HCT116 (cell line): ENCODE measurements at regions not wholly inside any gene's neighbourhood (a gene's known extent, or its start where the extent isn't known, plus 50 kb on each side); places are given as distances from the start of the nearest gene placed in this dataset.

Source experiments
- ATAC-seq: fragments of 200-7000 bp; cut with Tn5 transposase; 2 replicates; pipeline ENCODE4 v1.9.1; 2020; ENCODE audit warnings: mild to moderate bottlenecking, moderate library complexity
- BruUV-seq: library from RNA; stranded (reverse); fragments of 400-500 nt; replicated peaks from 2 replicates; lab custom pipeline; 2021; lab: Mats Ljungman, UMichigan
- CTCF ChIA-PET: fragments of 300-600 bp; sonication (Branson Sonifier 250); formaldehyde crosslinking; loops from one replicate; lab custom pipeline; 2021; ENCODE audit warnings: antibody characterized with exemption; lab: Charles Lee
- POLR2A ChIA-PET: fragments of 300-600, 350-600 bp; sonication (Branson Sonifier 250); formaldehyde crosslinking; loops from one replicate; lab custom pipeline; 2021; ENCODE audit warnings: antibody characterized with exemption; lab: Charles Lee
- RAD21 ChIA-PET, 2 experiments: fragments of 300-600 bp; sonication (Branson Sonifier 250); formaldehyde crosslinking; loops; one replicate each; lab custom pipeline; 2023; ENCODE audit warnings: low total read pairs in 2 of 2; ENCODE audit not compliant: uncharacterized antibody in 2 of 2, unreplicated experiment in 2 of 2, low non-redundant PET in 1 of 2; lab: Charles Lee
- DNase-seq: peaks from one replicate; pipeline ENCODE4 v3.0.0-alpha.2; 2010; ENCODE audit warnings: low read depth, low spot score
- H2AFZ ChIP-seq: fragments of 200-600 bp; shearing (Covaris generic), sonication (generic); 2 replicates; pipeline ENCODE4 v1.6.1; 2017; ENCODE audit warnings: low read depth, mixed run types, mixed read lengths, antibody characterized with exemption, low read length; ENCODE audit not compliant: poor library complexity, severe bottlenecking
- H3K27ac ChIP-seq: 2 replicates; pipeline ENCODE4 v1.5.1; 2012; ENCODE audit warnings: low read depth, low read length
- H3K27me3 ChIP-seq: fragments of 200-600 bp; sonication (generic); 2 replicates; pipeline ENCODE4 v1.6.1; 2016; ENCODE audit warnings: mixed run types, low read length, mixed read lengths; ENCODE audit not compliant: insufficient read depth
- H3K36me3 ChIP-seq, 2 experiments: fragments of 200-500 bp in 1 of 2; fragments of 200-600 bp in 1 of 2; sonication (Bioruptor generic) in 1 of 2; sonication (generic) in 1 of 2; 2 replicates each; pipeline versions ENCODE4 v1.5.1 to v1.6.1; 2014 to 2016; ENCODE audit warnings: low read length in 2 of 2, inconsistent platforms in 1 of 2, mixed read lengths in 1 of 2, mixed run types in 1 of 2; ENCODE audit not compliant: insufficient read depth in 2 of 2, control insufficient read depth in 1 of 2
- H3K4me1 ChIP-seq, 2 experiments: fragments of 200-600 bp in 1 of 2; sonication (generic) in 1 of 2; 2 replicates each; pipeline versions ENCODE4 v1.5.1 to v1.6.1; 2012 to 2017; ENCODE audit warnings: low read length in 2 of 2, inconsistent platforms in 1 of 2, mild to moderate bottlenecking in 1 of 2, mixed read lengths in 1 of 2, mixed run types in 1 of 2, moderate library complexity in 1 of 2; ENCODE audit not compliant: insufficient read depth in 2 of 2, control insufficient read depth in 1 of 2
- H3K4me2 ChIP-seq: fragments of 200-600 bp; sonication (generic); 2 replicates; pipeline ENCODE4 v1.6.1; 2017; ENCODE audit warnings: mixed run types, low read length, mixed read lengths
- H3K4me3 ChIP-seq, 2 experiments: fragments of 200-600 bp in 1 of 2; sonication (generic) in 1 of 2; replicated peaks in 1 of 2; 2 replicates each; pipeline ENCODE4 v1.5.1; 2011 to 2016; ENCODE audit warnings: low read length in 2 of 2, control low read depth in 1 of 2, low read depth in 1 of 2, mild to moderate bottlenecking in 1 of 2, mixed read lengths in 1 of 2, mixed run types in 1 of 2
- H3K79me2 ChIP-seq: fragments of 200-600 bp; sonication (generic); 2 replicates; pipeline ENCODE4 v1.6.1; 2017; ENCODE audit warnings: mild to moderate bottlenecking, mixed run types, low read length, moderate library complexity, mixed read lengths; ENCODE audit not compliant: insufficient read depth
- H3K9ac ChIP-seq: fragments of 200-600 bp; sonication (generic); 2 replicates; pipeline ENCODE4 v1.6.1; 2016; ENCODE audit warnings: low read length, mixed read lengths
- H3K9me2 ChIP-seq: fragments of 200-600 bp; sonication (generic), shearing (Covaris generic); 2 replicates; pipeline ENCODE4 v1.6.1; 2017; ENCODE audit warnings: mixed run types, mild to moderate bottlenecking, moderate library complexity; ENCODE audit not compliant: insufficient read depth
- H3K9me3 ChIP-seq, 2 experiments: fragments of 200-500 bp in 1 of 2; fragments of 200-600 bp in 1 of 2; sonication (Bioruptor generic) in 1 of 2; sonication (generic) in 1 of 2; 2 replicates each; pipeline ENCODE4 v1.6.1; 2014 to 2017; ENCODE audit warnings: low read length in 2 of 2, mixed read lengths in 2 of 2, inconsistent platforms in 1 of 2, low read depth in 1 of 2, mild to moderate bottlenecking in 1 of 2, mixed run types in 1 of 2, moderate library complexity in 1 of 2; ENCODE audit not compliant: control insufficient read depth in 1 of 2, insufficient read depth in 1 of 2
- H4K20me1 ChIP-seq: fragments of 200-600 bp; sonication (generic), shearing (Covaris generic); 2 replicates; pipeline ENCODE4 v1.6.1; 2017; ENCODE audit warnings: mixed run types, mild to moderate bottlenecking, moderate library complexity; ENCODE audit not compliant: insufficient read depth
- CEBPB ChIP-seq: IDR thresholded peaks from 2 replicates; pipeline ENCODE4 v1.6.1; 2012; ENCODE audit warnings: low read depth
- EZH2phosphoT487 ChIP-seq: fragments of 200-600 bp; IDR thresholded peaks from 2 replicates; pipeline ENCODE4 v1.6.1; 2018; ENCODE audit warnings: antibody characterized with exemption, borderline replicate concordance
- FOSL1 ChIP-seq: IDR thresholded peaks from 2 replicates; pipeline ENCODE4 v1.6.1; 2012; ENCODE audit warnings: low read depth
- JUND ChIP-seq: IDR thresholded peaks from 2 replicates; pipeline ENCODE4 v1.6.1; 2012
- POLR2A ChIP-seq: IDR thresholded peaks from 2 replicates; pipeline ENCODE4 v1.7.0; 2011; ENCODE audit warnings: borderline replicate concordance; ENCODE audit not compliant: insufficient read depth, insufficient read length; ENCODE audit errors: extremely low read depth
- POLR2AphosphoS5 ChIP-seq: IDR thresholded peaks from 2 replicates; pipeline ENCODE4 v1.6.1; 2011; ENCODE audit warnings: mild to moderate bottlenecking, low read depth, low read length, moderate library complexity
- RAD21 ChIP-seq: IDR thresholded peaks from 2 replicates; pipeline ENCODE4 v1.6.1; 2012; ENCODE audit warnings: low read depth, mild to moderate bottlenecking
- SRF ChIP-seq: IDR thresholded peaks from 2 replicates; pipeline ENCODE4 v1.6.1; 2012; ENCODE audit warnings: low read depth
- ZFX ChIP-seq: fragments of 450-650 bp; IDR thresholded peaks from 2 replicates; pipeline ENCODE4 v1.6.1; 2017
- ZNF274 ChIP-seq: fragments of 200-500 bp; sonication (Bioruptor generic); IDR thresholded peaks from 2 replicates; pipeline ENCODE4 v1.6.1; 2014; ENCODE audit warnings: mild to moderate bottlenecking, low read depth, low read length, inconsistent platforms
- intact Hi-C: fragments of 100-400 bp; cut with micrococcal nuclease; formaldehyde crosslinking; loops from 2 replicates; pipeline ENCODE4 v1.10.0; 2022
- TF ChIP-seq, protein P1 (sequence below): IDR thresholded peaks from 2 replicates; pipeline ENCODE4 v1.6.1; 2012
- TF ChIP-seq, protein P2 (sequence below): IDR thresholded peaks from 2 replicates; pipeline ENCODE4 v1.6.1; 2011; ENCODE audit warnings: mild to moderate bottlenecking, low read length, moderate library complexity; ENCODE audit not compliant: insufficient replicate concordance; ENCODE audit errors: extremely low read depth

DNA sequence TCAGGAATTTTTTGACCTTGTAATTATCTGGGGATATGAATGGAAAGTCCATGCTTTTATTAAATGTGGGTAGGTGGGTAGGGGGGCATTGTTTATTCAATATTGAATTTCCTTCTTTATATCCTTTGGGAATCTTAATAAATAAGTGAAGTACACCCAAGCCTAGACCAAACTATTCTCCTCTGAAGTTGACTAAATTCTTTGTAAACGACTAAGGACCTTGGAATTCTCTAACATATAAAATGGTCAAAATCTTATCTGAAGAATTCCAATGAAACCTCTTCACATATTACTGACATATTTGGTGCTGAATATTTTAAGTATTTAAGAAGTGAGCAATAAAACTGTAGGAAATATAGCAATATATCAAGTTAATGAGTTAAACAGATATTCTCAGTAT, 1432.1 kb upstream of the GBE1 start:
- Histone ChIP-seq H3K4me1 (no peaks in the 10 kb centered on the region), H3K4me2 (no peak overlapping the region), H3K9me2 (no peaks in the 10 kb centered on the region), H3K4me3 (no peak overlapping the region), H3K9ac (no peak overlapping the region), H3K27ac (no peak overlapping the region), H3K9me3 (peaks cover 0 to 11% of the 10 kb centered on the region in 2 experiments; a peak in 2 of 4 replicates), H3K36me3 (no peaks in the 10 kb centered on the region), H4K20me1 (no peaks in the 10 kb centered on the region), H3K27me3 (no peaks in the 10 kb centered on the region), H3K79me2 (no peaks in the 10 kb centered on the region), H2AFZ (no peak overlapping the region)
- ATAC-seq (no peak), DNase-seq (no peak)
- RAD21 ChIA-PET: no interaction called here
- no TSS peak for BruUV-seq
- CTCF ChIA-PET: no interaction called here
- POLR2A ChIA-PET: no interaction called here
- TF ChIP-seq ZNF274 (no peak), RAD21 (no peak), POLR2AphosphoS5 (no peak), CEBPB (no peak), SRF (no peak), FOSL1 (no peak), ZFX (no peak), EZH2phosphoT487 (no peak), POLR2A (no peak), JUND (no peak)
- TF ChIP-seq, protein P1, sequence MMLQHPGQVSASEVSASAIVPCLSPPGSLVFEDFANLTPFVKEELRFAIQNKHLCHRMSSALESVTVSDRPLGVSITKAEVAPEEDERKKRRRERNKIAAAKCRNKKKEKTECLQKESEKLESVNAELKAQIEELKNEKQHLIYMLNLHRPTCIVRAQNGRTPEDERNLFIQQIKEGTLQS: no peak
- TF ChIP-seq, protein P2, sequence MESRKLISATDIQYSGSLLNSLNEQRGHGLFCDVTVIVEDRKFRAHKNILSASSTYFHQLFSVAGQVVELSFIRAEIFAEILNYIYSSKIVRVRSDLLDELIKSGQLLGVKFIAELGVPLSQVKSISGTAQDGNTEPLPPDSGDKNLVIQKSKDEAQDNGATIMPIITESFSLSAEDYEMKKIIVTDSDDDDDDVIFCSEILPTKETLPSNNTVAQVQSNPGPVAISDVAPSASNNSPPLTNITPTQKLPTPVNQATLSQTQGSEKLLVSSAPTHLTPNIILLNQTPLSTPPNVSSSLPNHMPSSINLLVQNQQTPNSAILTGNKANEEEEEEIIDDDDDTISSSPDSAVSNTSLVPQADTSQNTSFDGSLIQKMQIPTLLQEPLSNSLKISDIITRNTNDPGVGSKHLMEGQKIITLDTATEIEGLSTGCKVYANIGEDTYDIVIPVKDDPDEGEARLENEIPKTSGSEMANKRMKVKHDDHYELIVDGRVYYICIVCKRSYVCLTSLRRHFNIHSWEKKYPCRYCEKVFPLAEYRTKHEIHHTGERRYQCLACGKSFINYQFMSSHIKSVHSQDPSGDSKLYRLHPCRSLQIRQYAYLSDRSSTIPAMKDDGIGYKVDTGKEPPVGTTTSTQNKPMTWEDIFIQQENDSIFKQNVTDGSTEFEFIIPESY: no peak
- TF ChIP-seq, all 23 proteins: peak for 0
- intact Hi-C loops: no loop called here
